Medulla oblongata (tissue), 1 donor: ENCODE measurements at regions not wholly inside any gene's neighbourhood (a gene's known extent, or its start where the extent isn't known, plus 50 kb on each side); places are given as distances from the start of the nearest gene placed in this dataset.
"Not testable (repeated sequence)": the region's sequence is repeated elsewhere in the genome, so short reads cannot be mapped to it uniquely, and the experiment has no call there.

Experiments
- DNase-seq: peaks from one replicate; pipeline ENCODE4 v3.0.0-alpha.2; 2015; ENCODE audit errors: extremely low spot score

DNA sequence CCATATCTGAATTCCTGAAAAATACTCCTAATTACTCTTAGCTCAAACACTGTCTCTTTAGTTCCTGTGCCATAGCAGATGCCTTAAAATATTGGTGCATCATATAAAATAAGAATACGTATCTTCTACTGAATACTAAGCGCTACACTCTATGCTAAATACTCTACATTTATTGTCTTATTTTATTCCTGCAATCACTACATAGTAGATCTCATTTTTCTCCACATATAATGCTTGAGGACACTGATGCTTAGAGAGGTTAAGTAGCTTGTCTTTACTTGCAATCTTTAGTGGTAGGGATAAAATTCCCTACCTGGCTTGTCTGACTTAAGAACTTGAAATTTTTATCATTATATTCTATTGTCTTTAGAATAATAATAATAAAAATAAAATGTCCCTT, 137.3 kb upstream of the SETBP1 start:
- DNase-seq, result no peak

DNA sequence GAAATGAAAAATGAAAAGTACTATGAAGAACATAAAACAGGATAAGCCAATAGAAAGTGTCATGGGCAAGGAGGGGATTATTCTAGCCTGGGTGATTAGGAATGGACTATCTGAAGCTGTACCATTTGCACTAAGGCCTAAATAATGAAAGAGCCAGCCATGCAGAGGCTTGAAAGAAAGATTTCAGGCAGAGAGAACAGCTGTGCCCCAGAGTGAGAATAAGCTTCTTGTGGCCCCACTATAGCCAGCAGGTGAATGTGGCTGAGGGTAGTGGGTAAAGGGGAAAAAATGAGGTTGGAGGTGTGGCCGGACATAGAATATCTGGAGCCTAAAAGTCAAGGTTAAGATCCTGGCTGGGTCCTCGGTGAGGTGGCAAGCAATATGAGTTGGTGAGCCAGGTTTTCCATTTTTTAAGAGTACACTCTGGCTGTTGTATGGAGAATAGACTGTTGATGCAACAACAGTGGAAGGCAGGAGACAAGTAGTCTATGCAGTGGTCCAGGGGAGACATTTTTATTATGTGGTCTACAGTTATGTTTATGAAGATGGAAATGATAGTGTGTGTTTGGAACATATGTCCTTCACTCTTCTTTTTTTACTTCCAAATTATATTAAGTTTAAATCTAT, 135.2 kb upstream of the SETBP1 start:
- no peak for DNase-seq

DNA sequence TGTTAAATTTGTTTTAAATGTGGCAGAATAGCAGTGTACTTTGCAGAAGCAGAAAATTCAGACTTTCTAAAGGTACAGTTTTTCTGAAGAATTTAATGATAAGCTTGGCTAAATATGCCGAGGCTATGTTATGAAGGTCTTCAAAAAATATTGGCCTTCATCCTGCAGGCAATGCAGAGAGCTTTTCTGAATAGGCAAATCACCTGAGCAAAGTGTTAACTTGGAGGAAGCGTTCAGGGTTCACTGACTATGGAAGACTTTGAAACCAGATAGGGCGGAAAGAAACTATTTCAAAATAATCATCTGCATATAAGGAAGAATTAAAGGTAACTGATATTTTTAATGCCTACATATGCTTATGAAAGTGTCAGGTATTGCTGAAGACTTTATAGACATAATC, 133.7 kb upstream of the SETBP1 start:
- no peak for DNase-seq

DNA sequence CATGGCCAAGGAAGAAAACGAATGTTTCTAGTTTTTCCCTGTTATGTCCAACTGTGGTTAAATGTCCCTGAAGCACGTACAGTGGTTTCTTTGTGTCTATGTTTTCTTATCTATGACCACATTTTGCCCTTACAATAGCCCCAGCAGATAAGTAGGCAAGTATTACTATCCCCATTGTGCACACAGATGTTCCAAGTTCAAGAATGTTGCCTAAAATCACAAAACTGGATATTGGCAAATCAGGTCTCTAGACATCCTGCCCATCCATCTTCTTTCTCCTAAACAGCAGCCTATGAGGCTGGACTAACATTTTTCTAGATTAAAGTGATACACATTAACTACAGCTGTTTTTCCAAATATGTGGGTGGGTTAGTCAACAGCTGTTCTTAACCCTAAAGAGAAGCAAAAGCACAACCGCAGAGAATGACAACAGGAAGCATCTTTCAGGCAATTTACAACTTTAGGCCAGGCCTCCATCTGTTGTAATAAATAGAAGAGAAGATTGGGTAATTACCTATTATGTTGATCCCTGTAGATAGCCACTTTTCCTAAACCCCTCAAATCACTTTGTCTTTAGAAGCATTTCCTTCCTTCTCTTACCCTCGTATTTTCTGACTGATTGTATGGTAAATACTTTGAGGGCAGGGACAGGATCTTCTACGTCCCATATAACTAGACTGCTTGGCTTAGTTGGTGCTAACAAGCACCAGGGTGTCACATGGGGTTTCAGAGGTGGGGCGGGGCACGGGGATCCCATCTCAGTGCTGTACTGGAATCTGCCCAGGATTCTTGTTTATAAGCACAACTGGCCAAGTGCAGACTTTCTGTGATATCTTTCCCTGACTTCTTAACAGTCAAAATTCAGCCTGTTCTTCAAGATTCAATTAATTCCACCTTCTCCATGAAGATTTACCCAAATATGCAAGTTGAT, 132.1 kb upstream of the SETBP1 start:
- no peak for DNase-seq

DNA sequence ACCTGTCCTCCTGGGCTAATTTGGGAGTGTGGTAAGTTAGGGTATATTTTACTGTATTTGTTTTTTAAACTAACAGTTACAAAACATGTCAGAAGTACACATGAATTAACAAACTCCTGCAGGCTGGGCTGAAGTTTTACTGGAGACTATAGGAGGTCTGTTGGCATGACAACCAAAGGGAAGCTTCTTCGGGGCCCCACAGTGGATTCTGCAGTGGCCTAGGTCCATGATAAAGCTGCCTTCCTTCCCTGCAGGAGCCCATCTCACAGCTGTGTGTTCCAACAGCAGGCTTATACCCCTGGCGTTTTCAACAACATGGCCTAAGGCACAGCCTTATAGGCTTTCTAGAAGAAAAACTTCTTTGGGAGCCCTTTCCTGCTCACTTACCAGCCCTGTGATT, 128.0 kb upstream of the SETBP1 start:
- DNase-seq, result no peak

DNA sequence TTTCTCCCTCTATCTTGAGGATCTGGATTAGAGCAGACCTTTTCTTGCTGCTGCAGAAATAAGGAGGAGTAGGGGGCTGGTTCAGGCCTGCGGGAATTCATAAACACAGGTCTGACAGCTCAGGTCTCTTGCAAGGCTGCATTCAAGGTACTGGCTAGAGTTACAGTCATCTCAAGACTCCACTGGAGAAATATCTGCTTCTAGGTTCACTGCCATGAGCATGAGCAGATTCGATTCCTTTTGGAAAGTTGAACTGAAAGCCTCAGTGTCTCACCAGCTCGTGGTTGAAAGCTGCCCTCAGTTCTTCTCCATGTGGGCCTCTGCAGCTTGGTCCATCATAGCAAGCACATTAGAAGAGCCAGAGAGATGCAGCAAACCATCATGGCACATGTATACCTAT, 124.4 kb upstream of the SETBP1 start:
- DNase-seq, result peak; percentile 61

DNA sequence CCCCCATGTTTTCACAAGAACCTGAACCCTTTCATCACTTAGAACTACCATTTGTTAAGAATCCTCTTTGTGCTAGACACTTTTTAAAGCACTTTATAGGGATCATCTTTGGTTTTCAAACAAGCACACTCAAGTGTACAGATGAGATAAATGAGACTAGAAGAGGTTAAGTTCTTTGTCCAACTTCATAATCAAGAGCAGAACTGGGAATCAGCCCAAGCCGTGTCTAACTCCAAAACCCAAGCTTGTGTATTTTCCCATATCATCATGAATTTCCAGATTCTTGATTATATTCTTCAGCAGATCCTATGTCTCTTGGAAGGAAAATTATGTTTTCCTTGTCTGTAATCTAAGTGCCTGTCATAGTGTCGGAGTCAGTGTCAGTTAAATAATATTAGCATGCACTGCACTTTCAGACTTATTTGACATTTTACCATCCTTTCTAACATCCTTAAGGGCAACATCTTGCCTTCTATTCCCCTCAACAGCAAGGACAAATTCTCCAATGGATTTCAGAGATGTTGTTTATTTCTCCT, 123.0 kb upstream of the SETBP1 start:
- no peak for DNase-seq

DNA sequence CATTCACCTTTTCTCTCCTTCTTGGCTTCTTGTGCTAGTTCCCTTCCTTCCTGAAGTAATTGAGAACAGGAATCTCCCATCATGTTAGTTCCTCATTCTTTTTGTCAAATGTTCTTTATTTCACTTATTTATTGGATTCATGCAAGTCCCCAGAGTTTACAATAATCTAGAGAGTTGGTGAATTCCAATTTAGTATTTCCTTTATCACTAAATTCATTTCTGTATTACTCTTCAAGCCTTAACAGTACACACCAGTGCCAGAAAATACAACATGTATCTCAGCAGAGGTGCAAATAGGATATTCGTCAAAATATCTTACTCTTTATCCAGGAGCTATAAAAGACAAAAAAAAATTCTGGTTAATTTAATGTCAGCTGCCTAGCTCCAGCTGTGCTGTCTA, 121.9 kb upstream of the SETBP1 start:
- no peak for DNase-seq

DNA sequence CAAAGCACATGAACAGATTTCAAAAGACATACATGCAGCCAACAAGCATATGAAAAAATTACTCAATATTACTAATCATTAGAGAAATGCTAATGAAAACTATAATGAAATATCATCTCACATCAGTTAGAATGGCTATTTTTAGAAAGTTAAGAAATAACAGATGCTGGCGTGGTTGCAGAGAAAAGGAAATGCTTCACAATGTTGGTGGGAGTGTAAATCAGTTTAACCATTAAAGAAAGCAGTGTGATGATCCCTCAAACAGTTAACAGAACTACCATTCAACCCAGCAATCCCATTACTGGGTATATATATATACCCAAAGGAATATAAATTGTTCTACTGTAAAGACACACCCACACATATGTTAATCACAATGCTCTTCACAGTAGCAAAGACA, 117.7 kb upstream of the SETBP1 start:
- DNase-seq, result no peak

DNA sequence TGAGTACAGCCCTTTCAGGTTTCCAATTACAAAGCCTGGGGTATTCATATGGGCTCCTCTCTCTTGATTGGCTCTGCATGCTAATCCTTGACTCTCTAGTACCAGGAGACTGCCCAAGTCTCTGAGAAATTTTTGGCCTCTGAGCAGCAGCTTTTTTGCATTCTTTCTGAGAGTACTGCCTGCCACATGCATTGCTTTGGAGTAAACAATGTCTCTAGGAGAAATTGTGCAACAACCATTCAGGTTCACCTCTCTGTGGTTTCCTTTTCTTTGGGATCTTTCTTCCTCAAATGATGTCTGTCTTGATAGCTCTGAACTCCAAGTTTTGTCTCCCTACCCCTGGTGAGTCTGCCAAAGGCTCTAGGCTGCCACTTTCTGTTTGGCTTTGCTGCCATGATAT, 115.8 kb upstream of the SETBP1 start:
- DNase-seq, result peak; percentile 37

DNA sequence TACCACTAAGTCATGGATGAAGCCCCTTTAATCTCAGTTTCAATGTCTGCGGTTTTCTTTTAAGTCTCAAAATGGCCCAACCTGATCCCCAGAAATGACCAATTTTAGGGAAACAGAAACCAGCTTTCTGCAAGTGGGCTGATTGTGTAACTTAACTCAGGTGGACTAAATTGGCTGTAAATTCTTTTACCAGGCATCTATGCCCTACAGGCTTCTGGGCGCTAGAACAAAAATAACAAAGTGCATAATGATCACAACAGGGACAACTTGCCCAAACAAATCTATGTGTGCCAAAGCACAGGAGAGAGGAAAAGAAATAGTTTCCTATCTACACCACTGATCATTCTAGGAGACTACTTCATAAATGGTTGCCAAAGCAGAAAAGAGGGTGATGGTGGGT, 112.3 kb upstream of the SETBP1 start:
- DNase-seq, result no peak

DNA sequence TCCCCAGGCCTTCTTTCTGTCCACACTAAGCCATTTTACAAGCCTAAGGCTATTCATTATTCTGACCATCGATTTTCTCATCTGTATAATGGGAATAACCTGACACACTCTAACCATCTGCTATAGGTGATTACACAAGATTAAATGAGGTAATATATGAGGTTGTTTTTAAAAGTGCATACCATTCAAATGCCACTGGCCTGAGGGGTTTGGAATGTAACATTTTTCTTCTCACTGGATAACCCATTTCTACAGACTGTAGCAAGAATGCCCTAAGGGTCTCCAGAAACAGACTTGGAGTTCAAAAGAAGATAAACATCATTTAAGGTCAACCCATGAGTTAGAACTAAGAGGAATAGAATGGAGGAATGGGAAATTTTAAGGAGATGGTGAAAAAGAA, 111.7 kb upstream of the SETBP1 start:
- DNase-seq, result no peak

DNA sequence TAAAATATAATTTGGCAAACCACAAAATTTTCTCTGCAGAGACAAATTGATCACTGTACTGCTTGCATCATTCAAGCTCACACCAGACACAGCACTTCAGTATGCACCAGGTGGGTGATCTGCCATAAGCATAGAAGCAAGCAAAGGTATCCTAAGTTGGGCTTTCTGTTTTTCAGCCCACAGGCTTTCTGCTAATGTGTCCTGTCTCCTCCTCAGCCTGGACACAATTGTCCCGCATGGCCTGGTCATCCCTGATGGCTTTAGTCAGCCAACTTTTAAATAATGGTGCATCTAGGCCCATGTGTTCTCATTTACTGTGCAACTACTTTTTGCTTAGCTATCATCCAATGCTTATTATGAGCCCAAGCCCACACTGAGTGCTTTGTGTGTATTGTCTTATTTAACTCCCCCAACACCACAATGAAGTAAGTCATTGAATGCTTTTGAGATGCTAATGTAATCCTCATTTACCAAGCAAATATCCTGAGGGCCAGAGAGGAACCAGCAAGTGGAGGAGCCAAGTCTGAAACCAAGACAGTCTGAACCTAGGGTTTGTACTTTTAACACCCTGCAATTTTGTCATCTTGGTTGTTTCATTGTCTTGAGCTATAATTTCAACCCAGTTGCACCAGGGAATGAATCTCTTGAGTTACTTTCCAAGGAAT, 111.2 kb upstream of the SETBP1 start:
- no peak for DNase-seq

DNA sequence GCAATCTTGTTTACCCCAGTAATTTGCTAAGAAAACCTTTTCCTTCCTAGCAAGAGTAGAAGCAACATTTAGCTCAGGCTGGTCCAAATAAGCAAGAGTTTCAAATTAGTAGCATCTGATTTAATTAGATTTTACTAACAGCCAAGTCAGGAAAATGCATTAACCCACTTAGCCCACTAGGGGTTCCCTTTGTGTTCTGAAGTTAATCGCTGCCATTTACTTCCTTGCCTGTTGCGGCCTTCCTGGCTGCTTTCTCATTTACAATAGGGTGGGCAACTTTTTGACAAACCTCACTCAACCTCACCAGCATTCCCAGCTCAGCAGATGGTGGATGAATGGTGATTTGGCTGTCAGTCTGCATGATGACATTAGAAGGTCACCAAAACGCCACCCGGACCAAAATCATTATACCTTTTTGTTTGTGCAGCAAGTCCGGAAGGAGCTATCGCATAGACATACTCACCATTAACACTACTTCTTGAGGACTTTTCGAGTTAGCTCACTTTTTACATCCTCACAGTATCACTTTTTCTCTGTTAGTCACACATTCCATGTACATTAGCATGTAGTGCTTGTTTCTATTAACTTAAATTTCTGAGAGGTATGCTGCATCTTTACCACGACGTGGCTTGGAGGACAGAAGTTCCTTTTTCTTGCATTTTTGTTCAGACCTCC, 101.5 kb upstream of the SETBP1 start:
- no peak for DNase-seq

DNA sequence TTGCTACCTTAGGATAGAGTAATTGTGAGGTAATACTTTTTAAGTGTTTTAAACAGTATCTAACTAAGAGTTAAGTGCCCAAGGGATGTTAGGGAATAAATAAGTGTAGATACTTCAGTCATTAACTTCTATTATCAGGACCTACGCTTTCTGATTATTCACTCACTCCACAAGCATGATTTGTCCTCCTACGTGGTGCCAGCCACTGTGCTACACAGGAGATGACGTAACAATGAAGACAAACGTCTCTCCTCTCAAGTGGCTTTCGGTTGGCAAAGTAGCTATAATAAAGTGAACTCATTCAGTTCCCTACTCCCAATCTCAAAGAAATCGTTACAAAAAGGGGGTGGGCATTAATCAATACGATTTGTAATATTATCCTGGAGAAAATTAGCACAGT, 100.9 kb upstream of the SETBP1 start:
- no peak for DNase-seq

DNA sequence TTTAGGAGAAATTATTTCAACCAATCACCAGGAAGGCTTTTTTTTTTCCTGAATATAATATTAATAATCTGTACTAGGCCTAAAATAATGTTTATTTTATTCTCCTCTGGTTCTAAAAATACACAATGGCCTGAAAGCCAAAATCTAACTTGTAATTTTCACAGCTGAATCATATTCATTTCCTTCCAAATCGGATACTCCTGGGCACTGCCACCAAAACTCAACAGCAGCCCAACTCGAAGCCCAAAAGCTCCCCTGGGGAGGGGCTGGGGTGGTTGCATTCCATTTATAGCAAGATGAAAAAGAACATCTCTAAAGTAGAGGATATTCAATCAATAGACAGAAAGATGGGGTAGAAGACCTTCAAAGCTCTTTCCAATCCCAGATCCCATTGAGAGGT, 100.5 kb upstream of the SETBP1 start:
- no peak for DNase-seq

DNA sequence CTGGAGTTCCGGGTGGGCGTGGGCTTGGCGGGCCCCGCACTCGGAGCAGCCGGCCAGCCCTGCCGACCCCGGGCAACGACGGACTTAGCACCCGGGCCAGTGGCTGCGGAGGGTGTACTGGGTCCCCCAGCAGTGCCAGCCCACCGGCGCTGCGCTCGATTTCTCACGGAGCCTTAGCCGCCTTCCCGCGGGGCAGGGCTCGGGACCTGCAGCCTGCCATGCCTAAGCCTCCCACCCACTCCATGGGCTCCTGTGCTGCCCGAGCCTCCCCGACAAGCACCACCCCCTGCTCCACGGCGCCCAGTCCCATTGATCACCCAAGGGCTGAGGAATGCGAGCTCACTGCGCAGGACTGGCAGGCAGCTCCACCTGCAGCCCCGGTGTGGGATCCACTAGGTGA, 99.9 kb upstream of the SETBP1 start:
- DNase-seq, result not testable (repeated sequence)

DNA sequence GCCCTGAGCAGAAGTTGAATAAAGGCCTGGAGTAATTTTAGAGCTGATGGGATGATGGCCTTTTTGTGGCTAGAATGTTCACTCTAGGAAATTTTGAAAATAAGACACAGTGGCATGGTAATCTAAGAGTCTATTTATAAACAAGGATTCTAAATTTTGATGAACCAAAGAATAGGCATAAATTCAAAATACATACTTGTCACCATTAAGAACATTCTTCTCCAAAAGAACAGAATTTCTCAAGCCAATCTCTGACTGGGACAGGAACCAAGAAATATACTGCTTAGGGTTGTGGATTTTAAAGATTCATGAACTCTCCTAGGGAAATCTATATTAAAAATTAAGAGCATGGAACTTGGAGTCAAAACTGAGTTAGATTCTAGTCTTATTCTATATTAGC, 98.2 kb upstream of the SETBP1 start:
- DNase-seq, result no peak

DNA sequence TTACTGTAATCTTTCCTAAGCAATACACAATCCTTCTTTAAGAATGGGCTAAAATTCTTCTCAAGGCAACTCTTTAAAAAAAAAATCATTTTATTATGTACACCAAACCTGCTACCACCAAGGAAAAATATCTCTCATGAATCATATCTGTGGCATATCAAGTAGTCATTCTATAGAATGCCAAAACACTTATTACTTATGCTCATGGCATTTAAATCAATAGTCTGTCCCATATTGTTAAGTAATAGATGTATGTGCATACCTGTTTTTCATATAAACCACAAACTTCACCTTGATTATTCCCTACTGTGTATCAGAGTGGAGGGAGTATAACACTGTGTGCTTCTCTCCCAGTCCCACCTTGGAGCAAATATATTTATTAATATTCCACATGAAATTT, 95.8 kb upstream of the SETBP1 start:
- no peak for DNase-seq

DNA sequence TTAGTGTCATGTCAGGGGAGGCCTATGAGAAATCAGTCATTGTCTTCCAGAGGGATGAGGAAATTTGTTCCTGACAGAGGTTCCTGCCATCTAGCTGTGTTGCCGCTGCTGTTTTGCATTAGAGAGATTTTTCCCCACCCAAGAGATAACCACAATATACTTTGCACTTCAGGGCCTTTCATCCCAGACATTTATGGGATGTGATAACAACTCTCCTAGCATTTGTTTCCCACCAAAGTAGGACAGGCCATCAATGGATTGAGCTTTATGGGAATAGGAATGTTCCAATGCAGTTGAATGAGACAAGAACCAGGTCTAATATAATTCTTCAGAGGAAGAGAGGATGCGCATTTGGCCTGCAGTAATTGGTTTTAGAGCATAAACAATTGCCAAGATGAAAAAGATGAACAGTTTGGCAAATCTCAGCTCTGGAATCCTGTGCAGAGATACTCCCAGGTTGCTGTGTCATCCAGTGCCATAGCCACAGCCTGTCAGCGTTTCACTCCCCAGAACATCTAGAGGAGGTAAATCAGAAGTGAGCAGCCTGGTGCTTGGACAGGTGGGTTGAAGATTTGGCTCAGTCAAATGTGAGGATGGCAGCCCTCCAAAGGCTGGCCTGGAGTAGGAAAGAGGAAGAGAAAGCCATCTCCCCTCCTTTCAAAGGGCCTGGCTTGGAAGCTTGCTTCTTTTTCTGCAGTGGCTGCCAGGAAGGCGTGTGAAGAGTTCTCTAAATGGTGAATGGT, 93.7 kb upstream of the SETBP1 start:
- DNase-seq, result peak; percentile 71

DNA sequence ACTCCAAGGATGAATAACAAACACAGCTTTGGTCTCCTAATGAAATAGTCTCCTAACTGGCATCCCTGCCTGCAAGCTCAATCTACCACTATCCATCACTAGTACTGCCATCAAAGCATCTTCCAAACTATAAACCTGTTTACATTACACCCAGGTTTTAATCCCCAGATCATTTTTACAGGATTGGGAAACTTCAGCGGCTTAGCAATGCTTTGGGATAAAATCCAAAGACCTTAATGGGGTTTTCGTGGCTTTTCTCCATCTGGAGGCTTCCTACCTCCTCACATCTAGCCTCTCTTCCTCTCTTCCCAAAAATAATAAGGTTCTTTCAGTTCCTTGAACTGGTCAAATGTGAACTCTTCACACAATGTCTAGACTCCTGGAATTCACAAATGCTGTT, 92.2 kb upstream of the SETBP1 start:
- no peak for DNase-seq
